GM12878 (cell line): ENCODE measurements at regions not wholly inside any gene's neighbourhood (a gene's known extent, or its start where the extent isn't known, plus 50 kb on each side); places are given as distances from the start of the nearest gene placed in this dataset.

Experiments used
- ATAC-seq: fragments of 200-7000 bp; cut with Tn5 transposase; 3 replicates; pipeline ENCODE4 v1.9.1; 2020; ENCODE audit warnings: mild to moderate bottlenecking, moderate library complexity
- BruUV-seq: library from RNA; stranded (reverse); fragments of 400-500 nt; replicated peaks from 2 replicates; lab custom pipeline; 2021; lab: Mats Ljungman, UMichigan
- CTCF ChIA-PET: fragments of 300-600 bp; sonication (Branson Sonifier 250); formaldehyde crosslinking; extraction: SDS; loops from one replicate; lab custom pipeline; 2021; ENCODE audit warnings: inconsistent platforms; lab: Yijun Ruan, JAX
- POLR2A ChIA-PET: fragments of 350-600 bp; formaldehyde crosslinking; extraction: SDS; loops from one replicate; lab custom pipeline; 2021; ENCODE audit warnings: inconsistent platforms; lab: Charles Lee
- RAD21 ChIA-PET: fragments of 300-600 bp; sonication (Branson Sonifier 250); formaldehyde crosslinking; loops from one replicate; lab custom pipeline; 2023; ENCODE audit warnings: antibody characterized with exemption; ENCODE audit not compliant: unreplicated experiment; lab: Charles Lee
- SMC1A ChIA-PET: fragments of 300-600 bp; sonication (Branson Sonifier 250); formaldehyde crosslinking; loops from one replicate; lab custom pipeline; 2023; ENCODE audit not compliant: unreplicated experiment, uncharacterized antibody; lab: Charles Lee
- DNase-seq: peaks from one replicate; pipeline ENCODE4 v3.0.0-alpha.2; 2011; ENCODE audit warnings: low read depth, low spot score
- FAIRE-seq: peaks from 3 replicates; lab custom pipeline; 2011; peaks lifted over from hg19 to GRCh38; lab: Jason Lieb, UNC
- H2AFZ ChIP-seq: 2 replicates; pipeline ENCODE4 v1.6.0; 2011; ENCODE audit warnings: low read depth, low read length, control low read depth; ENCODE audit not compliant: control insufficient read depth
- H3K27ac ChIP-seq: 2 replicates; pipeline ENCODE4 v1.5.1; 2011; ENCODE audit warnings: control low read depth; ENCODE audit not compliant: control insufficient read depth, insufficient read depth
- H3K27me3 ChIP-seq, 2 experiments: replicated peaks in 1 of 2; 2 replicates each; pipeline versions ENCODE4 v1.6.0 to v1.6.1; 2011; ENCODE audit warnings: low read length in 1 of 2; ENCODE audit not compliant: control insufficient read depth in 2 of 2, insufficient read depth in 2 of 2
- H3K36me3 ChIP-seq, 2 experiments: 2 replicates each; pipeline ENCODE4 v1.5.1; 2011; ENCODE audit warnings: low read length in 1 of 2; ENCODE audit not compliant: control insufficient read depth in 2 of 2, insufficient read depth in 2 of 2
- H3K4me1 ChIP-seq: 2 replicates; pipeline ENCODE4 v1.6.1; 2011; ENCODE audit warnings: mild to moderate bottlenecking, low read length, moderate library complexity, mixed read lengths; ENCODE audit not compliant: control insufficient read depth, insufficient read depth
- H3K4me2 ChIP-seq: 2 replicates; pipeline ENCODE4 v1.6.0; 2011; ENCODE audit warnings: control low read depth; ENCODE audit not compliant: control insufficient read depth, insufficient read depth
- H3K4me3 ChIP-seq: fragments of 200-600 bp; sonication (generic); 2 replicates; pipeline ENCODE4 v1.5.1; 2016
- H3K79me2 ChIP-seq: 2 replicates; pipeline ENCODE4 v1.6.0; 2011; ENCODE audit warnings: low read length; ENCODE audit not compliant: control insufficient read depth, insufficient read depth
- H3K9ac ChIP-seq: 2 replicates; pipeline ENCODE4 v1.8.0; 2011; ENCODE audit warnings: low read length, control low read depth, mixed read lengths; ENCODE audit not compliant: control insufficient read depth, insufficient read depth
- H3K9me3 ChIP-seq: replicated peaks from 3 replicates; pipeline ENCODE4 v1.5.1; 2011; ENCODE audit warnings: mild to moderate bottlenecking, low read length; ENCODE audit not compliant: control insufficient read depth, insufficient read depth
- H4K20me1 ChIP-seq: 2 replicates; pipeline ENCODE4 v1.6.0; 2011; ENCODE audit not compliant: control insufficient read depth, insufficient read depth
- BHLHE40 ChIP-seq, 2 experiments: fragments of 450-650 bp in 1 of 2; IDR thresholded peaks; 2 replicates each; pipeline ENCODE4 v1.6.1; 2011 to 2017; ENCODE audit warnings: low read depth in 2 of 2, borderline replicate concordance in 1 of 2, improper control_type of control experiment in 1 of 2, low read length in 1 of 2, mild to moderate bottlenecking in 1 of 2
- HDAC2 ChIP-seq: fragments of 200-600 bp; sonication (generic); IDR thresholded peaks from 2 replicates; pipeline ENCODE4 v1.6.1; 2017
- HSF1 ChIP-seq: fragments of 150-350 bp; IDR thresholded peaks from 2 replicates; pipeline ENCODE4 v1.6.1; 2014; ENCODE audit warnings: mild to moderate bottlenecking, low read depth, low read length
- IRF3 ChIP-seq: fragments of 450-650 bp; IDR thresholded peaks from 2 replicates; pipeline ENCODE4 v1.6.1; 2014; ENCODE audit warnings: mild to moderate bottlenecking
- MTA2 ChIP-seq: fragments of 450-650 bp; IDR thresholded peaks from 2 replicates; pipeline ENCODE4 v1.6.1; 2016; ENCODE audit warnings: low read depth, mild to moderate bottlenecking, moderate library complexity
- NFXL1 ChIP-seq: fragments of 450-650 bp; IDR thresholded peaks from 2 replicates; pipeline ENCODE4 v1.6.1; 2017; ENCODE audit warnings: antibody characterized with exemption, mild to moderate bottlenecking, borderline replicate concordance
- NR2C2 ChIP-seq: IDR thresholded peaks from 2 replicates; pipeline ENCODE4 v1.6.1; 2011; ENCODE audit warnings: borderline replicate concordance, low read depth; ENCODE audit not compliant: control insufficient read depth, insufficient read length
- NR2F1 ChIP-seq: fragments of 450-650 bp; conservative IDR thresholded peaks from 2 replicates; pipeline ENCODE4 v1.6.1; 2017; ENCODE audit warnings: mild to moderate bottlenecking
- WRNIP1 ChIP-seq: IDR thresholded peaks from 2 replicates; pipeline ENCODE4 v1.6.1; 2011; ENCODE audit warnings: low read depth, low read length, improper control_type of control experiment, borderline replicate concordance
- ZNF207 ChIP-seq: fragments of 450-650 bp; IDR thresholded peaks from 2 replicates; pipeline ENCODE4 v1.6.1; 2014; ENCODE audit warnings: antibody characterized with exemption, mild to moderate bottlenecking, borderline replicate concordance
- ZNF592 ChIP-seq: fragments of 450-650 bp; IDR thresholded peaks from 2 replicates; pipeline ENCODE4 v1.6.1; 2017; ENCODE audit warnings: mild to moderate bottlenecking, moderate library complexity
- ZNF687 ChIP-seq: fragments of 450-650 bp; IDR thresholded peaks from 2 replicates; pipeline ENCODE4 v1.6.1; 2017; ENCODE audit warnings: mild to moderate bottlenecking, moderate library complexity
- ZZZ3 ChIP-seq: IDR thresholded peaks from 2 replicates; pipeline ENCODE4 v1.6.1; 2011; ENCODE audit warnings: low read depth; ENCODE audit not compliant: control insufficient read depth, insufficient read length
- WGBS: methylation state at CpG from one replicate; pipeline ENCODE4 v1.1.6; 2016; ENCODE audit warnings: low lambda C conversion rate; ENCODE audit not compliant: insufficient replicate concordance, insufficient coverage; ENCODE audit errors: missing lambda C conversion rate; 5-methylcytosine and 5-hydroxymethylcytosine counted together
- in situ Hi-C: fragments of 300-500 bp; cut with MboI; formaldehyde crosslinking; loops from 9 replicates; pipeline ENCODE4 v1.14.3; 2018; ENCODE audit warnings: mixed read lengths
- intact Hi-C: fragments of 100-400 bp; cut with micrococcal nuclease; formaldehyde crosslinking; loops from one replicate; pipeline ENCODE4 v1.14.2; 2022; ENCODE audit not compliant: unreplicated experiment

- Histone ChIP-seq H3K9ac (no peak overlapping the region), H3K27me3 (no peaks in the 10 kb centered on the region), H3K4me3 (no peak overlapping the region), H4K20me1 (no peaks in the 10 kb centered on the region), H3K79me2 (no peaks in the 10 kb centered on the region), H3K27ac (no peak overlapping the region), H3K36me3 (no peaks in the 10 kb centered on the region), H3K4me1 (no peaks in the 10 kb centered on the region)
- intact Hi-C loops (no loop called here), in situ Hi-C loops (no loop called here)
- FAIRE-seq (no peak), DNase-seq (no peak)
- ChIA-PET CTCF (interaction anchor here (1.0 kb wide), 1 partner anchor 14 kb away, joined by 3 read pairs; no protein-coding TSS in a partner anchor), POLR2A (no interaction called here), RAD21 (no interaction called here), SMC1A (no interaction called here)
- no TSS peak for BruUV-seq
- 7% methylated on average over 2 of the region's 2 CpGs for WGBS
- TF ChIP-seq HSF1, result no peak
- no peak for TF ChIP-seq ZNF207
- TF ChIP-seq ZNF592, result no peak
- no peak for TF ChIP-seq WRNIP1
- TF ChIP-seq HDAC2, result no peak
- TF ChIP-seq NFXL1, result no peak
- TF ChIP-seq ZNF687, result no peak
- TF ChIP-seq MTA2, result no peak
- TF ChIP-seq BHLHE40 (IDR thresholded peaks at IDR 0.05; ENCODE audit: borderline replicate concordance in 1 of 2, low read depth in 2 of 2, low read length in 1 of 2), result no peak
- TF ChIP-seq ZZZ3, result no peak
- TF ChIP-seq NR2C2, result no peak
- TF ChIP-seq IRF3, result no peak
- no peak for TF ChIP-seq NR2F1
- TF ChIP-seq, all 136 proteins: peak for 0
- Histone ChIP-seq H3K4me2 (no peak overlapping the region), H2AFZ (no peak overlapping the region), H3K9me3 (no peaks in the 10 kb centered on the region)
- ATAC-seq, result no peak
These were observed 672.8 kb downstream of the PCDH7 start for GRCh38 chr4:31392923-31393322.
